ENCODE measurements at regions not wholly inside any gene's neighbourhood (a gene's known extent, or its start where the extent isn't known, plus 50 kb on each side); places are given as distances from the start of the nearest gene placed in this dataset.

GRCh38 chr18:29586210-29586609 is 1409.3 kb upstream of the CDH2 start:
- DNase-seq (ENCODE audit: low read depth in 2 of 2): no peak

GRCh38 chr18:29560270-29560669 is 1383.3 kb upstream of the CDH2 start:
- no peak for DNase-seq (ENCODE audit: low read depth in 2 of 2)

GRCh38 chr18:29556070-29556469 is 1379.1 kb upstream of the CDH2 start:
- no peak for DNase-seq (ENCODE audit: low read depth in 2 of 2)

GRCh38 chr18:29549759-29550158 is 1372.8 kb upstream of the CDH2 start:
- DNase-seq (ENCODE audit: low read depth in 2 of 2): no peak

GRCh38 chr18:29547626-29548025 is 1370.7 kb upstream of the CDH2 start:
- no peak for DNase-seq (ENCODE audit: low read depth in 2 of 2)

GRCh38 chr18:29540548-29540947 is 1363.6 kb upstream of the CDH2 start:
- DNase-seq (ENCODE audit: low read depth in 2 of 2): no peak

- DNase-seq (ENCODE audit: low read depth in 2 of 2): no peak
These were observed 1354.8 kb upstream of the CDH2 start for GRCh38 chr18:29531746-29532145.

- no peak for DNase-seq (ENCODE audit: low read depth in 2 of 2)
These were observed 1346.4 kb upstream of the CDH2 start for GRCh38 chr18:29523371-29523770.

GRCh38 chr18:29512761-29513160 is 1335.8 kb upstream of the CDH2 start:
- no peak for DNase-seq (ENCODE audit: low read depth in 2 of 2)

- no peak for DNase-seq (ENCODE audit: low read depth in 2 of 2)
These were observed 1335.3 kb upstream of the CDH2 start for GRCh38 chr18:29512203-29512602.

- peak in 1 of 2 donors; percentile 0 for DNase-seq (ENCODE audit: low read depth in 2 of 2)
These were observed 1325.0 kb upstream of the CDH2 start for GRCh38 chr18:29501952-29502351.

- DNase-seq (ENCODE audit: low read depth in 2 of 2): no peak
These were observed 1319.3 kb upstream of the CDH2 start for GRCh38 chr18:29496152-29496680.

- DNase-seq (ENCODE audit: low read depth in 2 of 2): no peak
These were observed 1317.4 kb upstream of the CDH2 start for GRCh38 chr18:29494371-29494770.

- no peak for DNase-seq (ENCODE audit: low read depth in 2 of 2)
These were observed 1315.0 kb upstream of the CDH2 start for GRCh38 chr18:29491907-29492306.

GRCh38 chr18:29488617-29489016 is 1311.7 kb upstream of the CDH2 start:
- no peak for DNase-seq (ENCODE audit: low read depth in 2 of 2)

GRCh38 chr18:29465526-29465925 is 1288.6 kb upstream of the CDH2 start:
- no peak for DNase-seq (ENCODE audit: low read depth in 2 of 2)

- no peak for DNase-seq (ENCODE audit: low read depth in 2 of 2)
These were observed 1283.0 kb upstream of the CDH2 start for GRCh38 chr18:29459972-29460371.

GRCh38 chr18:29457316-29457889 is 1280.5 kb upstream of the CDH2 start:
- DNase-seq (ENCODE audit: low read depth in 2 of 2): no peak

GRCh38 chr18:29449424-29449823 is 1272.5 kb upstream of the CDH2 start:
- peak in 1 of 2 donors; percentile 46 for DNase-seq (ENCODE audit: low read depth in 2 of 2)

- no peak for DNase-seq (ENCODE audit: low read depth in 2 of 2)
These were observed 1262.5 kb upstream of the CDH2 start for GRCh38 chr18:29439398-29439797.

GRCh38 chr18:29436459-29436858 is 1259.5 kb upstream of the CDH2 start:
- DNase-seq (ENCODE audit: low read depth in 2 of 2): no peak

- DNase-seq (ENCODE audit: low read depth in 2 of 2): no peak
These were observed 1257.7 kb upstream of the CDH2 start for GRCh38 chr18:29434650-29435049.

GRCh38 chr18:29430416-29430815 is 1253.5 kb upstream of the CDH2 start:
- no peak for DNase-seq (ENCODE audit: low read depth in 2 of 2)

- DNase-seq (ENCODE audit: low read depth in 2 of 2): no peak
These were observed 1241.2 kb upstream of the CDH2 start for GRCh38 chr18:29418136-29418535.

Data from dermis microvascular lymphatic vessel endothelial cell (primary cell).